Kidney epithelial cell (primary cell): ENCODE measurements at regions not wholly inside any gene's neighbourhood (a gene's known extent, or its start where the extent isn't known, plus 50 kb on each side); places are given as distances from the start of the nearest gene placed in this dataset.

Experiments
- DNase-seq: peaks from one replicate; pipeline ENCODE4 v3.0.0-alpha.2; 2010; ENCODE audit warnings: low read depth
- H3K27me3 ChIP-seq: 2 replicates; pipeline ENCODE4 v1.6.0; 2011; ENCODE audit warnings: low read length; ENCODE audit not compliant: control insufficient read depth, insufficient read depth
- H3K36me3 ChIP-seq: 2 replicates; pipeline ENCODE4 v1.5.1; 2011; ENCODE audit warnings: low read length; ENCODE audit not compliant: control insufficient read depth, insufficient read depth
- H3K4me3 ChIP-seq: 2 replicates; pipeline ENCODE4 v1.5.1; 2011; ENCODE audit warnings: low read depth, mild to moderate bottlenecking, control low read depth, low read length
- CTCF ChIP-seq: IDR thresholded peaks from 2 replicates; pipeline ENCODE4 v1.5.1; 2011; ENCODE audit warnings: mild to moderate bottlenecking, moderate library complexity, low read length, control low read depth, inconsistent platforms; ENCODE audit not compliant: insufficient read depth, poor library complexity, severe bottlenecking

- no peak overlapping the region for H3K4me3 ChIP-seq
- no peaks in the 10 kb centered on the region for H3K36me3 ChIP-seq
- no peak for DNase-seq
- TF ChIP-seq CTCF: no peak
- H3K27me3 ChIP-seq: no peaks in the 10 kb centered on the region
Measured at GRCh38 chr21:24188506-24188905, 1418.8 kb downstream of the MRPL39 start.

GRCh38 chr21:24183077-24183476 lies 1424.2 kb downstream of the MRPL39 start:
- H3K27me3 ChIP-seq: no peaks in the 10 kb centered on the region
- no peak for DNase-seq
- no peak overlapping the region for H3K4me3 ChIP-seq
- no peak for TF ChIP-seq CTCF
- H3K36me3 ChIP-seq: no peaks in the 10 kb centered on the region

- DNase-seq: no peak
- TF ChIP-seq CTCF: no peak
- H3K27me3 ChIP-seq: no peaks in the 10 kb centered on the region
- H3K4me3 ChIP-seq: no peak overlapping the region
- no peaks in the 10 kb centered on the region for H3K36me3 ChIP-seq
Measured at GRCh38 chr21:24179110-24179509, 1428.2 kb downstream of the MRPL39 start.

- H3K36me3 ChIP-seq: no peaks in the 10 kb centered on the region
- DNase-seq: no peak
- H3K27me3 ChIP-seq: no peaks in the 10 kb centered on the region
- H3K4me3 ChIP-seq: no peak overlapping the region
- TF ChIP-seq CTCF: no peak
Measured at GRCh38 chr21:24175106-24175505, 1432.2 kb downstream of the MRPL39 start.

GRCh38 chr21:24171736-24172135 lies 1435.5 kb downstream of the MRPL39 start:
- DNase-seq: no peak
- no peaks in the 10 kb centered on the region for H3K27me3 ChIP-seq
- H3K36me3 ChIP-seq: no peaks in the 10 kb centered on the region
- no peak for TF ChIP-seq CTCF
- no peak overlapping the region for H3K4me3 ChIP-seq

GRCh38 chr21:24163539-24163938 lies 1443.7 kb downstream of the MRPL39 start:
- H3K4me3 ChIP-seq: no peak overlapping the region
- no peaks in the 10 kb centered on the region for H3K36me3 ChIP-seq
- no peak for TF ChIP-seq CTCF
- H3K27me3 ChIP-seq: no peaks in the 10 kb centered on the region
- DNase-seq: no peak
